NB4 (cell line): ENCODE measurements at regions not wholly inside any gene's neighbourhood (a gene's known extent, or its start where the extent isn't known, plus 50 kb on each side); places are given as distances from the start of the nearest gene placed in this dataset.

Source experiments
- CTCF ChIP-seq: IDR thresholded peaks from one replicate; pipeline ENCODE4 v1.5.1; 2012; ENCODE audit warnings: low read depth, low read length
- MYC ChIP-seq: IDR thresholded peaks from 2 replicates; pipeline ENCODE4 v1.6.1; 2011; ENCODE audit warnings: low read depth, low read length

- TF ChIP-seq CTCF (no peak), MYC (no peak)
Measured at GRCh38 chr2:14715600-14715999, 83.1 kb downstream of the LRATD1 start.
